Testis (tissue), 2 donors: ENCODE measurements at regions not wholly inside any gene's neighbourhood (a gene's known extent, or its start where the extent isn't known, plus 50 kb on each side); places are given as distances from the start of the nearest gene placed in this dataset.

Experiments used
- DNase-seq: peaks from one replicate; pipeline ENCODE4 v3.0.0-alpha.2; 2019
- H3K27ac ChIP-seq, 2 donors: fragments of 200-600 bp; sonication (generic); one replicate each; pipeline ENCODE4 v1.5.1; 2019
- H3K27me3 ChIP-seq: fragments of 200-600 bp; sonication (generic); one replicate; pipeline ENCODE4 v1.5.1; 2019
- H3K36me3 ChIP-seq: fragments of 200-600 bp; sonication (generic); one replicate; pipeline ENCODE4 v1.5.1; 2017; ENCODE audit warnings: low read depth; ENCODE audit errors: missing control alignments
- H3K4me1 ChIP-seq: fragments of 200-600 bp; sonication (generic); one replicate; pipeline ENCODE4 v1.5.1; 2019
- H3K4me3 ChIP-seq, 2 donors: fragments of 200-600 bp; sonication (generic); one replicate each; pipeline ENCODE4 v1.5.1; 2017 to 2019
- H3K9me3 ChIP-seq: fragments of 200-600 bp; sonication (generic); one replicate; pipeline ENCODE4 v1.5.1; 2017
- POLR2A ChIP-seq: fragments of 450-650 bp; IDR thresholded peaks from one replicate; pipeline ENCODE4 v1.6.1; 2017; ENCODE audit warnings: antibody characterized with exemption, mild to moderate bottlenecking, moderate library complexity
- WGBS, 2 donors: methylation state at CpG; one replicate each; pipeline ENCODE4 v1.1.5; 2018; 5-methylcytosine and 5-hydroxymethylcytosine counted together
- intact Hi-C: fragments of 100-400 bp; cut with DNase I; formaldehyde crosslinking; loops from one replicate; pipeline ENCODE4 v1.15.1; 2023; ENCODE audit warnings: low total_unique reads
- TF ChIP-seq, protein P1 (sequence below), 3 experiments: fragments of 450-650 bp in 2 of 3; fragments of 200-600 bp in 1 of 3; sonication (generic) in 1 of 3; IDR thresholded peaks; one replicate each; pipeline ENCODE4 v1.5.1; 2016 to 2019; ENCODE audit warnings: antibody characterized with exemption in 3 of 3, mild to moderate bottlenecking in 2 of 3, moderate library complexity in 1 of 3

DNA sequence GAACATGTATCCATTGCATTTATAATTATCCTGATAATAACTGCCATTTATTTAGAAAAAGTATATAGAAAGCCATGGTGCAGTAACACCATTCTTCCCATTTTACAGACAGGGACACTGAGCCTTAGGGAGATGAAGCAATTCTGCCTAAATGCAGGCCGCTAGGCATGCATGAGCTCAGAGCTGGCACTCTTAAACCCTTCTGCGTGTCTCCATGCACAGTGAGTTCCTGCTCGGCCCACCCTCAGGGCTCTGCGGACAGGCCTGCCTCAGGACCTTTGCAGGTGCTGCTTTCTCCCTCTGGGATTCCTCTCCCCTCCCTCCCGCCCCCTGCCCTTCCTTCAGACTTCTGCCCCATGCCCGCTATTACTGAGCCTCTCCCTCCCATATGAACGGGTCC lies 54.3 kb upstream of the WSB1 start:
- H3K27me3 ChIP-seq = no peaks in the 10 kb centered on the region
- H3K4me3 ChIP-seq = no peak overlapping the region
- 88 to 93% methylated on average over 7 of the region's 7 CpGs for WGBS, 2 donors
- no peak for TF ChIP-seq POLR2A
- TF ChIP-seq, protein P1, sequence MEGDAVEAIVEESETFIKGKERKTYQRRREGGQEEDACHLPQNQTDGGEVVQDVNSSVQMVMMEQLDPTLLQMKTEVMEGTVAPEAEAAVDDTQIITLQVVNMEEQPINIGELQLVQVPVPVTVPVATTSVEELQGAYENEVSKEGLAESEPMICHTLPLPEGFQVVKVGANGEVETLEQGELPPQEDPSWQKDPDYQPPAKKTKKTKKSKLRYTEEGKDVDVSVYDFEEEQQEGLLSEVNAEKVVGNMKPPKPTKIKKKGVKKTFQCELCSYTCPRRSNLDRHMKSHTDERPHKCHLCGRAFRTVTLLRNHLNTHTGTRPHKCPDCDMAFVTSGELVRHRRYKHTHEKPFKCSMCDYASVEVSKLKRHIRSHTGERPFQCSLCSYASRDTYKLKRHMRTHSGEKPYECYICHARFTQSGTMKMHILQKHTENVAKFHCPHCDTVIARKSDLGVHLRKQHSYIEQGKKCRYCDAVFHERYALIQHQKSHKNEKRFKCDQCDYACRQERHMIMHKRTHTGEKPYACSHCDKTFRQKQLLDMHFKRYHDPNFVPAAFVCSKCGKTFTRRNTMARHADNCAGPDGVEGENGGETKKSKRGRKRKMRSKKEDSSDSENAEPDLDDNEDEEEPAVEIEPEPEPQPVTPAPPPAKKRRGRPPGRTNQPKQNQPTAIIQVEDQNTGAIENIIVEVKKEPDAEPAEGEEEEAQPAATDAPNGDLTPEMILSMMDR (IDR thresholded peaks at IDR 0.05) = no peak
- H3K9me3 ChIP-seq = no peaks in the 10 kb centered on the region
- intact Hi-C loops = no loop called here
- H3K4me1 ChIP-seq = peaks cover 3% of the 10 kb centered on the region
- no peaks in the 10 kb centered on the region for H3K36me3 ChIP-seq
- no peak overlapping the region for H3K27ac ChIP-seq
- DNase-seq = no peak

DNA sequence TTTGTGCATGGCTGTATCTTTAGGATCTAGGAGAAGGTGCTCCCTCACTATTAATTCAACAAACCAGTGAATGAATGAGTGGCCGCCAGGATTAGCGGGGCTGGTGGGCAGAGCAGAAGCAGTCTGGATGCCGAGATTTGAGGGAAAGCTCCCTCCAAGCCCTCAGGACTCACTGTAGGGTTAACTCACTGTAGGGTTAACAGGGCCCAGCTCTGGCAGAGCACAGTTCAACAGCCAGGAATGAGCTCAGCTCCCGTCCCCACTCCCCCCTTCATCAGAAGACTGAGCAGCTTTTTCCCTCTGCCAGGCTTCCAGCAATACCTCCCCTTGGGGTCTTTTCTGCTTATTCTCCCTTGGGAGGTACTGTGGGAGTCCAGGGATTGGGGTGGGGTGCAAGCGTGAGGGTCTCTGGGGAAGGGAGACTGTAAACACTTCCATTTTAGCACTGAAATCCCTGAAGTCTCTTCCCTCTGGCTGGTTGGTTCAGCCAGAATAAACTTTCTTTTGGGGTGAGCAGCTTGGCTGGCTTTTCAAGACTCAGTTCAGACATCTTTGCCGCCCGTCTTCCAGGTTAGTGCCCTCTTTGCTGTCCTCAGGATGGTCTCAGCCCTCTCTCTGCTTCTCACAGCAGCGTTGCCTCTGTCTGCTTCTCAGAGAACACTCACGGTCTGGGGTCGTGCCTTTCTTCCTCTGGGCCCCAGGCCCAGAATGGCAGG lies 53.7 kb upstream of the WSB1 start:
- H3K27ac ChIP-seq = no peak overlapping the region
- H3K27me3 ChIP-seq = no peaks in the 10 kb centered on the region
- H3K4me3 ChIP-seq = no peak overlapping the region
- no peak for DNase-seq
- no peaks in the 10 kb centered on the region for H3K36me3 ChIP-seq
- no peak for TF ChIP-seq POLR2A
- TF ChIP-seq, protein P1 (IDR thresholded peaks at IDR 0.05) = no peak
- whole genome bisulfite sequencing, 2 donors = 89 to 92% methylated on average over 7 to 10 of the region's 10 CpGs
- H3K4me1 ChIP-seq = peaks cover 6% of the 10 kb centered on the region
- H3K9me3 ChIP-seq = no peaks in the 10 kb centered on the region
- intact Hi-C loops = loop anchor here (10.0 kb wide), 2 partner anchors 55 to 365 kb away; partner anchors contain the start of gene WSB1

DNA sequence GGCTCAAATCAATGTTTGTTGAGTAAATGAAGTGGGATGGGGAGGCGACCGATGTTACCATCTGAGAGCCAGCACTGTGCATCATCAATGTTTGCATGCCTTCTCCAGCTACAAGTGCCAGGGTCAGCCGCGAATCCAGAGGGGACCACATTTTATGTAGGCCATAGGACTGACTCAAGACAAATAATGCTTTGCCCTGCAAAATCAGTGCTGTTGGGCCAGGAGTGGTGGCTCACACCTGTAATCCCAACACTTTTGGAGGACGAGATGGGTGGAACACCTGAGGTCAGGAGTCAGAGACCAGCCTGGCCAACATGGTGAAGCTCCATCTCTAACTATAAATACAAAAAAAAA lies 53.1 kb upstream of the WSB1 start:
- peaks cover 10% of the 10 kb centered on the region for H3K4me1 ChIP-seq
- H3K27me3 ChIP-seq = no peaks in the 10 kb centered on the region
- no peak for DNase-seq
- no peak for TF ChIP-seq POLR2A
- TF ChIP-seq, protein P1 (IDR thresholded peaks at IDR 0.05) = no peak
- intact Hi-C loops = loop anchor here (10.0 kb wide), 2 partner anchors 54 to 364 kb away; partner anchors contain the start of gene WSB1
- no peak overlapping the region for H3K4me3 ChIP-seq
- WGBS, 2 donors = 67 to 85% methylated on average over 5 of the region's 5 CpGs
- no peaks in the 10 kb centered on the region for H3K36me3 ChIP-seq
- no peak overlapping the region for H3K27ac ChIP-seq
- no peaks in the 10 kb centered on the region for H3K9me3 ChIP-seq

DNA sequence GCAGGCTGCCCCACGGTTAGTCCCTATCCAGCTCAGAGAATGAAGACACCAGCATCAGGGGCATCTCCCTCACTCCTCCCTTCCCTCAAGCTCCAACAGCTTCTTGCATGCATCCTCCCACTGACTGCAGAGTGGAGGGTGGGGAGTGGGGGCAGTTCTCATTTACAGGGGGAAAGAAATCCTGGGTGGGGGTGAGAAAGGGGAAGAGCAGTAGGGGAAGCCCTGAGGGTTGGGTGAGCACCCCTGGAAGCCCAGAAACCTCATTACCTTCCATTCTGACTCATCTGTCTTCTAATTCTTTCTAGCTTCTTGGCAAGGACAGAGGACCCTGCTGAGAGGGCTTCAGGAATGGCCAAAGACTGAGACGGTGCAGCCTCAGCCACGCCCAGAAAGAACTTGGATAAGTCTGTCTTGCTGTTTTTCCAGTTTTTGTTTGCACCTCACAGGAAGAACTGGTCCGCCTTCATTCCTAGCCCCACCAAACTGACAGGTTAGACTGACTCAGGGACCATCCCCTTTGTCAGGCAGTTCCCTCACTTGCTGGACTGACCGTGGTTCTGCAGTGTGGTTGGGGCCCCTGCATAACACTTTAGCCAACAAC lies 52.5 kb upstream of the WSB1 start:
- H3K36me3 ChIP-seq = no peaks in the 10 kb centered on the region
- no peak for DNase-seq
- intact Hi-C loops = loop anchor here (10.0 kb wide), 2 partner anchors 53 to 363 kb away; partner anchors contain the start of gene WSB1
- no peaks in the 10 kb centered on the region for H3K9me3 ChIP-seq
- H3K4me3 ChIP-seq = no peak overlapping the region
- peaks cover 10% of the 10 kb centered on the region for H3K4me1 ChIP-seq
- WGBS, 2 donors = 74 to 75% methylated on average over 5 of the region's 5 CpGs
- no peaks in the 10 kb centered on the region for H3K27me3 ChIP-seq
- no peak overlapping the region for H3K27ac ChIP-seq
- TF ChIP-seq, protein P1 (IDR thresholded peaks at IDR 0.05) = no peak
- no peak for TF ChIP-seq POLR2A
